Endometrium (tissue), 2 donors: ENCODE measurements at regions not wholly inside any gene's neighbourhood (a gene's known extent, or its start where the extent isn't known, plus 50 kb on each side); places are given as distances from the start of the nearest gene placed in this dataset.
"Not testable (repeated sequence)": the region's sequence is repeated elsewhere in the genome, so short reads cannot be mapped to it uniquely, and the experiment has no call there.

Experiments
- FAIRE-seq: peaks from 2 replicates; lab custom pipeline; 2012; peaks lifted over from hg19 to GRCh38; lab: Jason Lieb, UNC
- donor health status: control.
- donor health status: control.

GRCh38 chr11:69905611-69906452, 86.6 kb upstream of the FGF3 start:
- FAIRE-seq = no peak

- FAIRE-seq = no peak
Measured at GRCh38 chr11:69906453-69906907, 87.3 kb upstream of the FGF3 start.

- no peak for FAIRE-seq
Measured at GRCh38 chr11:69907611-69908010, 88.4 kb upstream of the FGF3 start.

- no peak for FAIRE-seq
Measured at GRCh38 chr11:69908511-69909220, 89.5 kb upstream of the FGF3 start.

GRCh38 chr11:69909561-69910518, 90.6 kb upstream of the FGF3 start:
- FAIRE-seq = no peak

- no peak for FAIRE-seq
Measured at GRCh38 chr11:69910519-69911309, 91.5 kb upstream of the FGF3 start.

- no peak for FAIRE-seq
Measured at GRCh38 chr11:69911310-69912160, 92.3 kb upstream of the FGF3 start.

- no peak for FAIRE-seq
Measured at GRCh38 chr11:69912161-69912910, 93.1 kb upstream of the FGF3 start.

- FAIRE-seq = no peak
Measured at GRCh38 chr11:69912911-69913451, 93.8 kb upstream of the FGF3 start.

- FAIRE-seq = no peak
Measured at GRCh38 chr11:69913591-69914285, 94.5 kb upstream of the FGF3 start.

- no peak for FAIRE-seq
Measured at GRCh38 chr11:69914286-69915150, 95.3 kb upstream of the FGF3 start.

- FAIRE-seq = no peak
Measured at GRCh38 chr11:69915151-69915500, 95.9 kb upstream of the FGF3 start.

- FAIRE-seq = no peak
Measured at GRCh38 chr11:69915501-69916250, 96.5 kb upstream of the FGF3 start.

GRCh38 chr11:69916251-69916649, 97.0 kb upstream of the FGF3 start:
- not testable (repeated sequence) for FAIRE-seq

- no peak for FAIRE-seq
Measured at GRCh38 chr11:69916806-69917387, 97.7 kb upstream of the FGF3 start.

- no peak for FAIRE-seq
Measured at GRCh38 chr11:69917529-69917928, 98.3 kb upstream of the FGF3 start.
